ENCODE measurements at regions not wholly inside any gene's neighbourhood (a gene's known extent, or its start where the extent isn't known, plus 50 kb on each side); places are given as distances from the start of the nearest gene placed in this dataset.

DNA sequence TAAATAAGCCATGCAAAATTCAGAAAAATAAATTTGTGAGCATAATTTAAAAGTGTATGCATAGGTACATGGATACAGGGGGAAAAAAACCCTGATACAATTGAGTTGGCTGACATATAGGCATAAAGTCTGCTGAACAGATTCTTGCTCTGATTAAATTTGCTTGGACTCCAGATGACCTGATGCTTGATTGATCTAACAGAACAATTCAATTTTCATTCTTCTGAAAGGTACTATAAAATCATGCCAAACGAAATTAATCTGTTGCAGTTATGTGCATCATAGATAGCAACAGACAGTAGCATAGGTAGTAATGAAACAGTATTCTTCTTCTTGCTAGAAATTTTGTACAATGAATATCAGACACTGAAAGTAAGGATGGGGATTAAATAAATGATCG is 578.2 kb upstream of the SLITRK6 start:
- no peaks in the 10 kb centered on the region for H3K9me3 ChIP-seq (replicated peaks)
- H3K4me1 ChIP-seq (replicated peaks): no peaks in the 10 kb centered on the region
- no peak overlapping the region for H3K27ac ChIP-seq
- H3K4me3 ChIP-seq: no peak overlapping the region
- no peaks in the 10 kb centered on the region for H3K27me3 ChIP-seq (replicated peaks)
- no peaks in the 10 kb centered on the region for H3K36me3 ChIP-seq
- no peak for DNase-seq (ENCODE audit: low read depth in 1 of 2, low spot score in 2 of 2)

DNA sequence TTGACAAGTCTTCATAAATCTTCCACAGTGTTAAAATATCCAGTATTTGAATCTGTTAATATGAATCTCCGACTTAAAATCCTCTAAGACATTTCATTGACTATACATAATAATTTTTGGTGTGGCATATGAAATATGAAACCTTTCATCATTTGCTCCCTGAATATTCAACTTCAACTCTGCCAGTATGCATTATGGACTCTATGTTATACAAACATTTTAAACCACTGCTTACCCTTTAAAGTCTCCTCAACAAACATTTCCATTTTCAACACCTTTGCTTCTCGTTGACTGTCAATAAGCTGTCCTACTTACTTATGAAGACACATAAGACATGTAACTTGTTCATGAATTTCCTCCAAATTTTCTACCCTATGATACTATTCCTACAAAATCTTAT is 579.4 kb upstream of the SLITRK6 start:
- no peak for DNase-seq (ENCODE audit: low read depth in 1 of 2, low spot score in 2 of 2)
- Histone ChIP-seq H3K36me3 (no peaks in the 10 kb centered on the region), H3K27me3 (replicated peaks) (no peaks in the 10 kb centered on the region), H3K4me1 (replicated peaks) (no peaks in the 10 kb centered on the region), H3K4me3 (no peak overlapping the region), H3K27ac (no peak overlapping the region), H3K9me3 (replicated peaks) (no peaks in the 10 kb centered on the region)

DNA sequence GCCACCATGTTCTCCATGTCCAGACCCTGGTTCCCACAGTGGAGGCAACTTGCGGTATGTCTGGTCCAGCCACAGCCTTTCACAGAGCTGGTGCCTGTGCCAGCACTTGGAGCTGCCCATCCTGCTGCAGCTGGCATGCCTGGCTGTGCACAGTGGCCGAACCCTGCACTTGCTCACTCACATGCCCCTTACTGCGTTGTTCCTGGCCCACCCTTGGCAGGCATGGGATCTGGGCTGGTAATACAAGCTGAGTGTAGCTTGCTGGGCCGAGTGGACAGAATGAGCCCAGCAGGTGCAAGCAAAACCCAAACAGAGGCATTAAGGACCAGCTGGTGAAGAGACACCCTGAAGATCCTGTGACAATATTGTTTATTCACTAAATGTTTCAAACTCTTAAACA is 583.9 kb upstream of the SLITRK6 start:
- Histone ChIP-seq H3K27me3 (replicated peaks) (no peaks in the 10 kb centered on the region), H3K4me3 (no peak overlapping the region), H3K9me3 (replicated peaks) (no peaks in the 10 kb centered on the region), H3K36me3 (no peaks in the 10 kb centered on the region), H3K4me1 (replicated peaks) (no peaks in the 10 kb centered on the region), H3K27ac (no peak overlapping the region)
- no peak for DNase-seq (ENCODE audit: low read depth in 1 of 2, low spot score in 2 of 2)

DNA sequence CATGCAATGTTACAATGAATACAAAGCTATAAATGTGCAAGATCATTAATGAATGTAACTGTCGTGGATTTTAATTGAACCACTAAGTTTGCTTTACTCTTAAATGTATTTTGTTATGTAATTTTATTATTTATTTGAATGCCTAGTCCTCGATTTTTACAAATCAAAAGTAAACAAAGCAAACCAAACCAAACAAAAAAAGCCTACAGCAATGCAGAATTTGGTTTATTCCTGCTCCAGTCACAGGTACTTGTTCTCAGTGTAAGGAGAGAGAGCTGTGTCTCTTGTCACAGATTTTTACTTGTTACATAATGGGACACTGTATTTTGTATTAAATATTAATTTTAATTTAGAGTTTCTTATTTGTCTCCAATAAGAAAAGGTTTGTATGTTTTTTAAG is 584.3 kb upstream of the SLITRK6 start:
- H3K4me3 ChIP-seq: no peak overlapping the region
- no peaks in the 10 kb centered on the region for H3K27me3 ChIP-seq (replicated peaks)
- H3K36me3 ChIP-seq: no peaks in the 10 kb centered on the region
- H3K4me1 ChIP-seq (replicated peaks): no peaks in the 10 kb centered on the region
- H3K9me3 ChIP-seq (replicated peaks): no peaks in the 10 kb centered on the region
- no peak overlapping the region for H3K27ac ChIP-seq
- DNase-seq (ENCODE audit: low read depth in 1 of 2, low spot score in 2 of 2): no peak

DNA sequence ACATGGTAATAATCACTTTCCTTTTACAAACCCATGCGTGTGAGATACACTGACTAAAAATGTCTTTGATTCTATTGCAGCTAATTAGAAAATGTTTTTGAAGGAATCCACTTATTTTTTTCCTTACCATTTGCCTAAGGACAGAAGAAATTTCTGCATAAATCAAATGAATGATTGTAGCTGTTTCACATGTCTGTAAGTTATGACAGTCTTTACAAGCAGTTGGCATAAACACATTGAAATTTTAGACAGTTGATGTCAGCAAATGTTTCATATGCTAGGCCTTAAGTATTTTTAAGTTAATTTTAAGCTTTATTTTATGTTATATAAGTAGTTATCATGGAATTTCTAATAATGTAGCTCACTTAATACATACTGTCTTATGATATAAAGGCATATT is 598.4 kb upstream of the SLITRK6 start:
- Histone ChIP-seq H3K27ac (no peak overlapping the region), H3K9me3 (replicated peaks) (no peaks in the 10 kb centered on the region), H3K4me3 (no peak overlapping the region), H3K4me1 (replicated peaks) (no peaks in the 10 kb centered on the region), H3K27me3 (replicated peaks) (no peaks in the 10 kb centered on the region), H3K36me3 (no peaks in the 10 kb centered on the region)
- DNase-seq (ENCODE audit: low read depth in 1 of 2, low spot score in 2 of 2): no peak

DNA sequence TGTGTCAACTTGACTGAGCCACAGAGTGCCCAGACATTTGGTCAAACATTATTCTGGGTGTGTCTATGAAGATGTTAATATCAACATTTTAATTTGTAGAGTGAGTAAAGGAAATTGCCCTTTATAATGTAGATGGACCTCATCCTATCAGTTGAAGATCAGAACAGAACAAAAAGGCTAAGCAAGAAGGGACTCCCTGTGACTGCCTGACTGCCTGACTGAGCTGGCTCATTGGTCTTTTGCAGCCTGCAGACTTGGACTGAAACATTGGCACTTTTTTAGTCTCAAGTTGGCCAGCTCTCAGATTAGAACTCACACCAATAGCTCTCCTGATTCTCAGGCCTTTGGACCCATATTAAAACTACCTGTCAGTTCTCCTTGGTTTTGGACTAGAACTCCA is 600.4 kb upstream of the SLITRK6 start:
- no peaks in the 10 kb centered on the region for H3K4me1 ChIP-seq (replicated peaks)
- no peaks in the 10 kb centered on the region for H3K9me3 ChIP-seq (replicated peaks)
- no peak overlapping the region for H3K4me3 ChIP-seq
- H3K36me3 ChIP-seq: no peaks in the 10 kb centered on the region
- no peak overlapping the region for H3K27ac ChIP-seq
- no peaks in the 10 kb centered on the region for H3K27me3 ChIP-seq (replicated peaks)
- no peak for DNase-seq (ENCODE audit: low read depth in 1 of 2, low spot score in 2 of 2)

DNA sequence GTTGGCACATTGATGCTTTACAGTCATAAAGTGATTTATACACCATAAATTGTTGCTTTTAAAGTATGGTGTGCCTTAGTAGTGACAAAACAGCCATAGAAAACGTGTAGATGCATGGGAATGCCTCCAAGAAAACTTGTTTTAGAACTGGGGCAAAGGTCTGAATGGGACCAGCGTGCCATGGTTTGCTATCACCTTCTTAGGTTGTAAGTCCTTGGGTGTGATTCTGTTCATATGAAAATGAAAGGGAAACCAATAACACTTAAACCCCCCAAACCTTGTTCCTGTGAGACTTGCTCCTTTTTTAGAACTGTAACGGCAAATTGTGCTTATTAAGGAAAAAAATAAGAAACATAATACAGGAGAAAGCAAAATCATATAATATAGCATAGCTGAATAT is 603.3 kb upstream of the SLITRK6 start:
- no peak overlapping the region for H3K27ac ChIP-seq
- DNase-seq (ENCODE audit: low read depth in 1 of 2, low spot score in 2 of 2): no peak
- H3K36me3 ChIP-seq: no peaks in the 10 kb centered on the region
- H3K27me3 ChIP-seq (replicated peaks): no peaks in the 10 kb centered on the region
- H3K4me1 ChIP-seq (replicated peaks): no peaks in the 10 kb centered on the region
- no peaks in the 10 kb centered on the region for H3K9me3 ChIP-seq (replicated peaks)
- no peak overlapping the region for H3K4me3 ChIP-seq

DNA sequence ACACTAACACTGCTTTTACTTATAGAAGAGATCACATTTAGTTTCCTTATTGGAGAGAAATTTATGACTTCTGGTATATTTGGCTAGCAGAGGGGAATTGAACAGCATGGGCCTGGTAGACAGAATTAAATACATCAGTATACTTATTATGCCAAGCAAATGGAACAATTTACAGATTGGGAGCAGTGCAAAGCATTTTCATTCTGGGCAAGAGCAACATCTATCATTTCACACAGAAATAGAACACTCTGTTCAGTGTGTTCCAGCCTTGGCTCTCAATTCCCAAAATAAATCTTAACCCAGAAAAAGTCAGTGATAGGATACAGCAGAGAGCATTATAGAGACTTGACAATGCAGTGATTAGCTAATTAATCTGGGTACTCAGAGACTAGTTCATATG is 604.0 kb upstream of the SLITRK6 start:
- H3K4me1 ChIP-seq (replicated peaks): no peaks in the 10 kb centered on the region

DNA sequence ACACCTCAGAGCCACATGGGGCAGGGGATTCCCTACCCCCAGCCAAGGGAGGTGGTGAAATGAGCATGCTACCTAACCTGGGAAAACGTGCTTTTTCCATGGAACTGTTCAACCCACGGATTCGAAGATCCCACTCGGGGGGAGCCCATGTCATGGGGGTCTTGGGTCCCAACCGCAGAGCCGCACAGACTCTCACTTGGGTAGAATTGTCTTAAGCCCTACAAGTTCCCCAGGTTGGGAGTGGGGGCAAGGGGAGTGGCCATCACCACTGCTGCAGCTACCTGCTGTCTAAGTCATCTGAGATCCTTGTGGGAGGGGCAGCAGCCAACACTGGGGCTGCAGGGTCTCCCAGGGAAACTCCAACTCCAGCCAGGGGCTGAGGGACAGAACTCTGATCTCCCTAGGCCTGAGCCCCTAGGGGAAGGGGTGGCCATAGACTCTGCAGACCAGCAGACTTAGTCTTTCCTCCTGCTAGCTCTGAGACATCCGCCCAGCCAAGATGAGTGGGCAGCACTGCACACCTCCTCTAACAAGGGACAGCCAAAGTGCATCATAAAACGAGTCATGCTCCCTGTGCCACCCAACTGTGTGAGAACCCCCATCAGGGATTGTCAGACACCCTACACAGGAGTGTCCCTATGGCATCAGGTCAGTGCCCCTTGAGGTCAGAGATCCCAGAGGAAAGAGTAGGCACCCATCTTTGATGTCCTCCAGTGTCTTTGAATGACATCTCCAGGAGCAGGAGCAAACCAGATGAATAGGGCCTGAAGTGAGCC is 610.4 kb upstream of the SLITRK6 start:
- H3K36me3 ChIP-seq: no peaks in the 10 kb centered on the region
- H3K27ac ChIP-seq: no peak overlapping the region
- no peaks in the 10 kb centered on the region for H3K9me3 ChIP-seq (replicated peaks)
- no peaks in the 10 kb centered on the region for H3K4me1 ChIP-seq (replicated peaks)
- H3K27me3 ChIP-seq (replicated peaks): no peaks in the 10 kb centered on the region
- no peak overlapping the region for H3K4me3 ChIP-seq
- no peak for DNase-seq (ENCODE audit: low read depth in 1 of 2, low spot score in 2 of 2)

More for the DNA sequence above, 604.0 kb upstream of the SLITRK6 start:
- Histone ChIP-seq H3K27me3 (replicated peaks) (no peaks in the 10 kb centered on the region), H3K36me3 (no peaks in the 10 kb centered on the region), H3K4me3 (no peak overlapping the region), H3K9me3 (replicated peaks) (no peaks in the 10 kb centered on the region), H3K27ac (no peak overlapping the region)
- DNase-seq (ENCODE audit: low read depth in 1 of 2, low spot score in 2 of 2): no peak

DNA sequence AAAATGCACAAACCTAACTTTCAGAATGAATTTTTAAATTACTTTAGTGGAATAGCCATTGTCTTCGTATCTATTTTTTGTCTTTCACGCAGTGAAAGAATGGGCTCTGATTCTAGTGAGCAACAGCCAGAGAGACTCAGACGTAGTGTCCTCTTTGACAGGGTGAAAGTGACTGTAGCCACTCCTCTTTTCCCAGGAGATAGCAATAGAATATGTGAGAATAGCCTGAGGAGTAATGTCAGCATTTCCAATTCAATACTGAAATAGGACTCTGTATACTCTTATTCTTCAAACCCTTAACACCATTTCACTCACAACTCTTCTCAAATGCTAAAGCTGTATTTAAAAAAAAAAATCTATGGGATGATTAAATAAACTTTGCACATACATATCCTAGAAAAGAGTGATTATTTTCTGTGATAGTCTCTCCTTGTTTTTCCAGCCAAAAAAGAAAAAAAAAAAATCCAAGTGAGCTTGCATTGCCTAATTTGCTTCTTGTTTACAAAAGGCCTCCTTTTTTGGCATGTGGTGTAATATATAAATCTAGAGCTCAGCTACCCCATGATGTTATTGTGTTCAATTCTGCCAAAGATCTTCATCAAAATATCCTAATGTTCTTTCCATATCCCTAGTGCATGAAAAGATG is 626.1 kb upstream of the SLITRK6 start:
- Histone ChIP-seq H3K4me3 (no peak overlapping the region), H3K9me3 (replicated peaks) (no peaks in the 10 kb centered on the region), H3K4me1 (replicated peaks) (no peaks in the 10 kb centered on the region), H3K27ac (no peak overlapping the region), H3K36me3 (no peaks in the 10 kb centered on the region), H3K27me3 (replicated peaks) (no peaks in the 10 kb centered on the region)
- DNase-seq (ENCODE audit: low read depth in 1 of 2, low spot score in 2 of 2): no peak

DNA sequence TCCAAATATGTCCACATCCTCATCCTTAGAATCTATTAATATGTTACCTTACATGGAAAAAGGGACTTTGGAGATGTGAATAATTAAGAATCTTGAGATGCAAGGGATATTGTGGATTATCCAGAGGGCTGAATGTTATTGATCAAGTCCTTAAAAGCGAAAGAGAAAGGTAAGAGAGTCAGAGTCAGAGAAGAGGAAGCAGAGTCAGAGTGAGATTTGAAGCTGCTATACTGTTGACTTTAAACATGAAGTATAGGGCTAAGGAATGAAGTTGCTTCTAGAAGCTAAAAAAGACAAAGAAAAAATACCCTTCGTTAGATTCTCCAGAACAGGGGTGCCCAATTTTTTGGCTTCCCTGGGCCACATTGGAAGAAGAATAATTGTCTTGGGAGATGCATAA is 627.2 kb upstream of the SLITRK6 start:
- no peaks in the 10 kb centered on the region for H3K36me3 ChIP-seq
- H3K9me3 ChIP-seq (replicated peaks): no peaks in the 10 kb centered on the region
- no peaks in the 10 kb centered on the region for H3K4me1 ChIP-seq (replicated peaks)
- H3K4me3 ChIP-seq: no peak overlapping the region
- no peak for DNase-seq (ENCODE audit: low read depth in 1 of 2, low spot score in 2 of 2)
- H3K27me3 ChIP-seq (replicated peaks): no peaks in the 10 kb centered on the region
- no peak overlapping the region for H3K27ac ChIP-seq

DNA sequence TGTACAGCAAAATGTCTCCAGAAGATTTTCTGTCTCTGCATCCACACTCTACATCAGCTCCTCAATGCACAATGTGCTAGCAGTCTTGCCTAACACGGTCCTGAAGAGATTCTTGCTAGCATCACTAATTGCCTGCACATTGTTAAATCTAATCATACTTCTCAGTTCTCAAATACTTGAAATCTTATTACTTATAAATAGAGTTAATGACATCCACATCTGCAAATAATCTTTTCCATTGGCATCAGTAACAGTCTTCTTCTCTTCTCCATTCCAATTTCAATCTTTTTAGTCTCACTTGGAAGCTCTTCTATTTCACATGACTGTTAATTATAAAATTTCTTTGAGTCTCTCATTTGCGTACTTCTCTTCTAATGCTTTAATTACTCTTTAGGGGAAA is 630.5 kb upstream of the SLITRK6 start:
- Histone ChIP-seq H3K27ac (no peak overlapping the region), H3K36me3 (no peaks in the 10 kb centered on the region), H3K27me3 (replicated peaks) (no peaks in the 10 kb centered on the region), H3K4me3 (no peak overlapping the region), H3K9me3 (replicated peaks) (no peaks in the 10 kb centered on the region), H3K4me1 (replicated peaks) (no peaks in the 10 kb centered on the region)
- DNase-seq (ENCODE audit: low read depth in 1 of 2, low spot score in 2 of 2): no peak

DNA sequence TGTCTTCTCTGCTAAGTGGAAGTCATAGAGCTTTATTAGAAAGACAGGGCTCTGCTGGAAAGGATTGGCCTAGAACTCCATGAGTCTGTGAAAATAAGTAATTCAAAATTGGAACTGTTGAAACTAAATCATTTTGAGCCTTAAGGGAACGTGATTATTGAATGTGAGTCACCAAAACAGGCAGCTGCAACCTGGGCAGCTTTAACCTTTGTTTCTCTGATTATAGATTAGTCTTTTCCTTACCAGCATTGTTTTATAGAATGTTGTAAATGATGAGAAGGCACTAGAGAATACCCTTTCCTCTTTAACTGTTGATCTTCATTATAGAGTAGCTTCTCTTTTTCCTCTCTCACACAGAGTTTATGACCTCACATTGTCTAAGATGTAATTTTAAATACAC is 638.8 kb upstream of the SLITRK6 start:
- Histone ChIP-seq H3K4me3 (no peak overlapping the region), H3K9me3 (replicated peaks) (no peaks in the 10 kb centered on the region), H3K27ac (no peak overlapping the region), H3K27me3 (replicated peaks) (no peaks in the 10 kb centered on the region), H3K36me3 (no peaks in the 10 kb centered on the region), H3K4me1 (replicated peaks) (no peaks in the 10 kb centered on the region)
- no peak for DNase-seq (ENCODE audit: low read depth in 1 of 2, low spot score in 2 of 2)

DNA sequence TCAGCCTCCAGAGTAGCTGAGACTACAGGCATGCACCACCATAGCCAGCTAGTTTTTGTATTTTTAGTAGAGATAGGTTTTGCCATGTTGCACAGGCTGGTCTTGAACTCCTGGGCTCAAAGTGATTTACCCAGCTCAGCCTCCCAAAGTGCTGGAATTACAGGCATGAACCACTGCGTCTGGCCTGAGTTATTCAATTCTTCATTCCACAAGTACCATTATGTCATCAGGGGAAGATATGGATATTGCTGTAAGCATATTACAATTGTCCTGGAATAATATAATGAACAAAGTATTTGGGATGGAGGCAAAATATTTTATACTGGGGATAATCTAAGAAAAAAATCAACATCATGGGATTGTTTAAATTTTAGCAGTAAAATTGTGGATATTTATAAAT is 646.0 kb upstream of the SLITRK6 start:
- no peak for DNase-seq (ENCODE audit: low read depth in 1 of 2, low spot score in 2 of 2)
- no peak overlapping the region for H3K27ac ChIP-seq

DNA sequence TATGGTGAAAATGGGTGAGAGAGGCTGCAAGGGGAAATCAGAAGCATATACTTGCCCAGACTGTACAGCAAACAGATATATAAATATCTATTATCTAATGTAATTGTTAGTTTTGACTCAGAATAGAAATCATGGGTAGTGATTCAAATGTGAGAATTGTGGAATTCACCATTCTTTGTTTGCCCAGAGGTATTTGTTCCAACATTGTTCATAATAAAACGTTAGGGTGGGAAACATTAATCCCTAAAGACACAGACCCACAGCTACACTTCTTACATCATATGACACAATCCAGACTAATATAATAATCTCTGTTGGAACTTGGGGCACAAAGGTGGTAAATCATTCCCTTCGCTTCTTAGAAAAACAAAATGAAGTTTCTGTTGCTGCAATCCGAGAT is 646.5 kb upstream of the SLITRK6 start:
- no peak for DNase-seq (ENCODE audit: low read depth in 1 of 2, low spot score in 2 of 2)
- no peaks in the 10 kb centered on the region for H3K36me3 ChIP-seq
- H3K27me3 ChIP-seq (replicated peaks): no peaks in the 10 kb centered on the region
- no peaks in the 10 kb centered on the region for H3K4me1 ChIP-seq (replicated peaks)
- H3K27ac ChIP-seq: no peak overlapping the region
- no peak overlapping the region for H3K4me3 ChIP-seq
- no peaks in the 10 kb centered on the region for H3K9me3 ChIP-seq (replicated peaks)

More for the DNA sequence above, 646.0 kb upstream of the SLITRK6 start:
- Histone ChIP-seq H3K4me1 (replicated peaks) (no peaks in the 10 kb centered on the region), H3K27me3 (replicated peaks) (no peaks in the 10 kb centered on the region), H3K4me3 (no peak overlapping the region), H3K36me3 (no peaks in the 10 kb centered on the region), H3K9me3 (replicated peaks) (no peaks in the 10 kb centered on the region)
